ENCODE measurements at regions not wholly inside any gene's neighbourhood (a gene's known extent, or its start where the extent isn't known, plus 50 kb on each side); places are given as distances from the start of the nearest gene placed in this dataset.

- no peak for DNase-seq
These were observed 247.5 kb downstream of the MREG start for GRCh38 chr2:215765729-215766360.

- DNase-seq = no peak
These were observed 248.8 kb downstream of the MREG start for GRCh38 chr2:215764441-215765048.

GRCh38 chr2:215760557-215760956, 252.8 kb downstream of the MREG start:
- no peak for DNase-seq

- DNase-seq = no peak
These were observed 253.3 kb downstream of the MREG start for GRCh38 chr2:215760091-215760490.

DNA sequence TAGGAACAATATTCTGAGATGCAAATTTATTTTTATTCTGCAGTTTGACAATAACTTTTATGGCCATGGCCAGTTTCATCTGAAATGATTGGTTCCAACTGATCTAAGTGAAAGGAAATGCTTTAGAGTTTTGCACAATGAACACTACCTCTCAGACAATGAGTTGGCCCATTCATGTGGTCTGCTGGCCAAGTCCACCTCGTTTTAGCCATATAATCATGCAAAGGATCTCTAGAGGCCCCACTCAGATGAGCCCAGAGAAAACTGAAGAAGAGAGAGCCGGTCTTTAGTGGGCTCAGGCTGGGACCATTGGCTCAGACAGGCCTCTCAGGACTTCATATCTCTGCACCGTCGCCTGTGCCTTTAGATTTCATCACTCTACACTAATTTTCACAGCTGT, 254.7 kb downstream of the MREG start:
- no peak for DNase-seq

- DNase-seq = no peak
These were observed 257.0 kb downstream of the MREG start for GRCh38 chr2:215756346-215756730.

DNA sequence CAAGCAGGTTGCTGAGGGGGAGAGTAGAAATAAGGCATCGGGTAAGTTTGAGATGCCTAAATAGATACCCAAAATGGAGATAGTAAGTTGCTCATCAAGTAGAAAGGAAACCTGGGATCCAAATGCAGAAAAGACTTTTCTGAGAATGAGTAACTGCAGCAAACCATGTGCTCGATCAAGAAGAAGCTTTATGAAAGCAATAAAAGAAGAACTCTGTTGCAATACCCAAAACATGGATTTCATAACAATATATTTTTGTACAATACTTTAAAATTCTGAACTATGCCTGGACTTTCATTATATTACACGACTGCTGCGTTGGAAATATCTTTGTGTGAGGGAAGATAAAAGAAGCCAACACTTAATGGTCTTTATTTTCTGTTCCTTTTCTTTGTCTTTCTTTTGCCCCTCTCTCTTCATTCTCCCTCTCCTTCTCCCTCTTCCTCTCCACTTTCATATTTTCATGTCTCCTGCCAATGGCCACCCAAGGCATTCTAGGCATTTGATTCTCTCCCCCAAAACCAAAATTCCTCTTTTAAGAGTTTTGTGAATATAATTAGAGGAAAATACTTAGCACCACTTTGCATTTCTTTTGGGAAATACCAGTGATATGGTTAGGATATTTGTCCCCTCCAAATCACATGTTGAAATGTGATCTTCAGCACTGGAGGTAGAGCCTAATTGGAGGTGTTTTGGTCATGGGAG, 257.6 kb downstream of the MREG start:
- no peak for DNase-seq

GRCh38 chr2:215754546-215754945, 258.8 kb downstream of the MREG start:
- no peak for DNase-seq

- no peak for DNase-seq
These were observed 259.5 kb downstream of the MREG start for GRCh38 chr2:215753808-215754207.

GRCh38 chr2:215752991-215753390, 260.4 kb downstream of the MREG start:
- DNase-seq = no peak

- no peak for DNase-seq
These were observed 260.9 kb downstream of the MREG start for GRCh38 chr2:215752436-215752835.

DNA sequence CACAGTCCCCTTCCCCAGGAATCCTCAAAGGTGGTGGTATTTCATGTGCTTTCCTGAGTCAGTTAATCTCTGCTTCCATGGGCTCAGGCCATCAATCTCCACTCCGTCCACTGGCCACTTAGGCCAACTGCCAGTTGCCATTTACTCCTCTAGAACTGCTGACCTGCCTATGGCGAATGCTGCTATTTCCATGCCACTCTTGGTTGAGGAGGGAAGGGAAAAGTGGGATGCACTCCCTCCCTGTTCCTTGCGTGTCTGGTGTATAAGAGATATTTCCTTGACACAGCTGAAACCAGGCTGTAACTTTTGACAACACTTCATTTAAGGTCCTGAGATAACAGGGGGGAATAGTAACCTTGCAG, 261.5 kb downstream of the MREG start:
- DNase-seq = no peak

GRCh38 chr2:215751200-215751910, 262.0 kb downstream of the MREG start:
- DNase-seq = no peak

DNA sequence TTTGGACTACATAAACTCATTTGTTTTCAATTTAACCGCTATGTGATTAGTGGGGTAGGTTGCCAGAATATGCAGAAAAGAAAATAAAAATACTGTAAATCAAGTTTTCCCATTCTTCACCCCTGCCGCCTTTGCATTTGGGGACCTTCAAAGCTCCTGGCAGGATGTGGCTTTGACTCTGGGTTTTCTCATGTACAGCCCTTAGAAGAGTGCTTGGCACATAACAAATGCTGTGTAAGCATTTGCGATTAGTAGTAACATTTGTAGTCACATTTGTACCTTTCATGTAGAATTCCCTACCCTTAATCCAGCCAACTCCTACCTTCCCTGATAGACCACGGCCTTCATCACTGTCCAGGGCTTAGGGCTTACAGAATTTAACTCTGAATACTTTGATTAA, 262.6 kb downstream of the MREG start:
- DNase-seq = no peak

DNA sequence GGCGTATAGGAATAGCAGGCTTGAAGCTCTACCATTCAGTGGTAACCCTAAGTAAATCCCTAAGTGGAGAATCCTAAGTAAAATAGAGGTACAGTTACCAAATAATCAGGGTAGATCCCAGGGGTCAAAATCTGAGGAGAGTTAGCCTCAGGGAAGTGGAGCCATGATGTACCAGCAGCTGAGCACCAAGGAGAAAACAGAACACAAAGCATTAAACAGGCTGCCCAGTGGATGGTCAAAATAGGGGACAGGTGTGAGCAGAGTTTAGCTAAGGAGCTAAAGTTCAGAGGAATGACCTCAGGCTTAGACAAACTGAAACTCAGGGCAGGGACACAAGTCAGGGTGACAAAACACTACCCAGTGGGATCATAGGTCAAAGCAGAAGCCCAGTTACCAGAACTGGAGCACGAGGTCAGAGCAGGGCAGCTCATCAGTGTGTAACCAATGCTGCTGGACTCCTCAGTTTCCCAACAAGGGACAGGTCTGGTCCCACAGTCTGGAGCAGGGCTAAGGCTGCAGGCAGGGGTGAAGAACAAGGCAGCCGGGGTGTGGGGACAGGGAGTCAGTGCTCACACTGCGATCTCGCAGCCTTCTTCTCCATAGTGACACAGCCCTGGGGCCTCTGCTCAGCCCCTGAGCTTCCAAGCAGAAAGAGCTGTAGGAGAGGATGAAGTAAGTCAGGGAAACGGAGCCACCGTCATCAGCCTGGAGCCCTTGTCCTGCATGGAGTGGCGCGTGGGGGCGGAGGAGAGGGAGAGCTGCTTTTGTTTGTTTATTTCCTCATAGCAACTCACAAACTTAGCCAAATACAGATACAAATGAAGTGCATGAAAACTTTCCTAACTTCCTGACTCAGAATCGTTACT, 264.0 kb downstream of the MREG start:
- DNase-seq = no peak

GRCh38 chr2:215748446-215748845, 264.9 kb downstream of the MREG start:
- no peak for DNase-seq

- DNase-seq = no peak
These were observed 266.3 kb downstream of the MREG start for GRCh38 chr2:215746887-215747615.

GRCh38 chr2:215746226-215746886, 267.0 kb downstream of the MREG start:
- DNase-seq = no peak

DNA sequence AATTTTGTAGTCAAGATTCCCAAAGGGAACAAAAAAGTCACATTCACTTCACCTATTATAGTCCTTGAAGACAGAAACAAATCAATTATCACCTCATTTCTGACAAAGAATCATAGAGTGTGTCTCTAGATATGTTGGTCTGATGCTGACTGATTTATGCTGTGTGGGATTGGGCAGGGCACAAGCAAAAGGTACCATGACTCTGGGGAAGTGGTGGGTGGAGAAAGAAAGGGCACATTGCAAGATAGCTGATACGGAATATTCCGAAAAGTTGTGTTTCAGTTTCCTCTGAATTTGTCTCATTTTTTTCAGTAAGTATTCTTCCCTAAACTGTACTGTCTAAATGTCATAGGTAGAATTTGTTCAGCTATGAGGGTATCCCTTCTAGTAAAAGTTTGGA, 268.0 kb downstream of the MREG start:
- DNase-seq = no peak

DNA sequence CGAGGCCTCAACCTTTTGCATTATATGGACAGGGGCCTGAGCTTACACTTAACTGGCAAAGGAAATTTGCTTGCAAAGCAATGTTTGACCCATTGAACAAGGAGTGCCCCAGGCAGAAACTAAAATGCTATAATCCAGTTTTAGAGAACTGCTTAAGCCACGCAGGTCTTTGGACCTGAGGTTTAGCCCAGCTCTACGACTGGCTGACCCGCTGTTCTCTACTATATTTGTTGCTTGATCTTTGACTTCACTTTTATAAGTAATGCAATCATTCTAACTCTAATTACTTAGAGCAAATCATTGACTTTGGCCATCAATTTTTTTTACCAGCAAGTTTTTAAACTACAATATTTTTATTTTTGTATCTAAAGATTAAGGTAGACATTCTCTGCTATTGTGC, 268.8 kb downstream of the MREG start:
- no peak for DNase-seq

DNA sequence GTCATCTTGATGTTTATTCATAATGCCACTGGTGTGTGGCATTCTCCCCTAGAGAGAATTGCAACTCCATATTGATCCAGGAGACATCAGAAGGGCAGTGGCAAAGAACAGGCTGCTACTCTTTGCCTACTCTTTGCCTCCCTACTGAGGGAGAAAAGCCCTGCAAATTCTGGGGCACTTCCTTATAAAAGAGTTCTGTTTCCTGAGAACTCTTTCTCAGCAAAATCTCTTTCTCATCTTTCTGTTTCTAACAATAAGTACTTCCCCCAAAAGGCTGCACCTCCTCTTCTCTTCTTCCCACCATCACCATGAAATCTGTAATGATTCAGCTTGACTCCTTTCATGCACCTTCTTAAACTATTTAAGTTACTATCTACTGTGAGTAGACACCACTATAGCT, 270.3 kb downstream of the MREG start:
- no peak for DNase-seq

DNA sequence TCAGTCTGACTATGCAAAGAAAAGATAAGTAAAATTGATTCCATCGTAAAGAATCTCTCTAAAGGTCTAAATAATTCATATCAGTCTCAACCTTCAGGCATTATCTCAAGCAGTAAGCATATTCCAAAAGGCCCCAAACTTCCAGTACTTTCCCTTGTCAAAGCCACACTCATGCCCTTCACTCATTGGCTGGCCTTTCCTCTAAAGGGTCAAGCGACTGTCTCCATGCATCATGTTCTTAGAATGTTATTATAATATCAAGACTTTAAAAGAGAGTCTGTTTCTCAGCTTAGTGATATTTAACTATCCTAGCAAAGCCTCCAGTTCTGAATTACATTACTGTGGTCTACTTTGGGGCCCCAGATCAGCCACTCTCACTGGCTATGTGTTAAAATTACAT, 271.3 kb downstream of the MREG start:
- DNase-seq = no peak

All from SW 1271 (cell line).